GM23338 (cell line): ENCODE measurements at regions not wholly inside any gene's neighbourhood (a gene's known extent, or its start where the extent isn't known, plus 50 kb on each side); places are given as distances from the start of the nearest gene placed in this dataset.

Source experiments
- ATAC-seq: fragments of 200-7000 bp; cut with Tn5 transposase; 3 replicates; pipeline ENCODE4 v1.9.1; 2020
- DNase-seq: peaks from one replicate; pipeline ENCODE4 v3.0.0-alpha.2; 2015; ENCODE audit warnings: low spot score
- H2AFZ ChIP-seq: fragments of 200-600 bp; sonication (generic); 2 replicates; pipeline ENCODE4 v1.8.0; 2016; ENCODE audit warnings: antibody characterized with exemption, mild to moderate bottlenecking, moderate library complexity
- H3F3A ChIP-seq: fragments of 200-600 bp; sonication (generic); replicated peaks from 2 replicates; pipeline ENCODE4 v1.8.0; 2017; ENCODE audit warnings: antibody characterized with exemption, mixed run types, low read depth
- H3K27ac ChIP-seq: fragments of 200-600 bp; sonication (generic); 2 replicates; pipeline ENCODE4 v1.6.1; 2016; ENCODE audit warnings: low read depth
- H3K27me3 ChIP-seq: fragments of 200-600 bp; sonication (generic); 2 replicates; pipeline ENCODE4 v1.8.0; 2016; ENCODE audit warnings: mild to moderate bottlenecking, mixed run types, moderate library complexity; ENCODE audit not compliant: insufficient read depth
- H3K36me3 ChIP-seq: fragments of 200-600 bp; sonication (generic); 2 replicates; pipeline ENCODE4 v1.8.0; 2016; ENCODE audit warnings: mild to moderate bottlenecking; ENCODE audit not compliant: insufficient read depth
- H3K4me1 ChIP-seq: fragments of 200-600 bp; sonication (generic); 2 replicates; pipeline ENCODE4 v1.8.0; 2016; ENCODE audit warnings: mild to moderate bottlenecking, moderate library complexity; ENCODE audit not compliant: insufficient read depth
- H3K4me2 ChIP-seq: fragments of 200-600 bp; sonication (generic); 2 replicates; pipeline ENCODE4 v1.7.1; 2017; ENCODE audit warnings: mixed run types
- H3K4me3 ChIP-seq: fragments of 200-600 bp; sonication (generic); 2 replicates; pipeline ENCODE4 v1.6.1; 2016; ENCODE audit warnings: mixed run types
- H3K79me2 ChIP-seq: fragments of 200-600 bp; sonication (generic); replicated peaks from 2 replicates; pipeline ENCODE4 v1.8.0; 2017; ENCODE audit warnings: mild to moderate bottlenecking; ENCODE audit not compliant: insufficient read depth
- H3K9me2 ChIP-seq: fragments of 200-600 bp; sonication (generic); 2 replicates; pipeline ENCODE4 v1.8.0; 2017; ENCODE audit not compliant: insufficient read depth
- H4K20me1 ChIP-seq: fragments of 200-600 bp; sonication (generic); replicated peaks from 2 replicates; pipeline ENCODE4 v1.8.0; 2017; ENCODE audit warnings: mild to moderate bottlenecking; ENCODE audit not compliant: insufficient read depth
- H3K27ac Mint-ChIP-seq: 2 replicates; pipeline ENCODE4 v1.8.0; 2020; ENCODE audit warnings: inconsistent platforms, mild to moderate bottlenecking, moderate library complexity, mixed read lengths
- H3K27me3 Mint-ChIP-seq: 3 replicates; pipeline ENCODE4 v1.8.0; 2022; ENCODE audit warnings: low read depth, mild to moderate bottlenecking, moderate library complexity, mixed read lengths, inconsistent platforms; ENCODE audit not compliant: insufficient read depth, poor library complexity
- H3K36me3 Mint-ChIP-seq: 3 replicates; pipeline ENCODE4 v1.8.0; 2021; ENCODE audit warnings: low read depth, mild to moderate bottlenecking, inconsistent platforms, moderate library complexity, mixed read lengths
- H3K4me1 Mint-ChIP-seq: 3 replicates; pipeline ENCODE4 v1.8.0; 2020; ENCODE audit warnings: mild to moderate bottlenecking, inconsistent platforms, mixed read lengths
- H3K4me3 Mint-ChIP-seq: 3 replicates; pipeline ENCODE4 v1.8.0; 2021; ENCODE audit warnings: moderate library complexity, mild to moderate bottlenecking, inconsistent platforms, mixed read lengths
- H3K9me3 Mint-ChIP-seq: 3 replicates; pipeline ENCODE4 v1.8.0; 2020; ENCODE audit warnings: moderate library complexity, mild to moderate bottlenecking, inconsistent platforms, mixed read lengths
- CREB1 ChIP-seq: fragments of 250-450 bp; sonication (Bioruptor Pico); IDR thresholded peaks from 2 replicates; pipeline ENCODE4 v1.5.0; 2020; ENCODE audit warnings: low read depth, mild to moderate bottlenecking, moderate library complexity
- CTCF ChIP-seq, 2 experiments: fragments of 200-600 bp in 1 of 2; sonication (generic) in 1 of 2; conservative IDR thresholded peaks; 2 replicates each; pipeline versions ENCODE4 v1.5.1 to v1.6.1; 2016 to 2017; ENCODE audit warnings: antibody characterized with exemption in 2 of 2, low read depth in 2 of 2, mild to moderate bottlenecking in 2 of 2, moderate library complexity in 1 of 2
- ETS1 ChIP-seq: IDR thresholded peaks from 2 replicates; pipeline ENCODE4 v1.6.1; 2016; ENCODE audit warnings: antibody characterized with exemption
- EZH2 ChIP-seq: fragments of 200-600 bp; sonication (generic); IDR thresholded peaks from one replicate; pipeline ENCODE4 v1.8.0; 2017; ENCODE audit warnings: antibody characterized with exemption, mild to moderate bottlenecking, low read depth; ENCODE audit not compliant: unreplicated experiment
- EZH2phosphoT487 ChIP-seq: fragments of 200-600 bp; sonication (generic); IDR thresholded peaks from one replicate; pipeline ENCODE4 v1.8.1; 2018; ENCODE audit warnings: antibody characterized with exemption; ENCODE audit not compliant: unreplicated experiment
- JUNB ChIP-seq: IDR thresholded peaks from one replicate; pipeline ENCODE4 v1.6.1; 2016; ENCODE audit warnings: antibody characterized with exemption; ENCODE audit not compliant: unreplicated experiment
- NANOG ChIP-seq: IDR thresholded peaks from 2 replicates; pipeline ENCODE4 v1.6.1; 2016; ENCODE audit warnings: antibody characterized with exemption, borderline replicate concordance
- POLR2AphosphoS5 ChIP-seq: IDR thresholded peaks from 2 replicates; pipeline ENCODE4 v1.6.1; 2016; ENCODE audit warnings: antibody characterized with exemption, low read depth
- REST ChIP-seq: IDR thresholded peaks from one replicate; pipeline ENCODE4 v1.6.1; 2018; ENCODE audit warnings: antibody characterized with exemption; ENCODE audit not compliant: unreplicated experiment
- STAT1 ChIP-seq: IDR thresholded peaks from one replicate; pipeline ENCODE4 v1.6.1; 2016; ENCODE audit warnings: antibody characterized with exemption; ENCODE audit not compliant: unreplicated experiment
- ZNF114 ChIP-seq: fragments of 250-450 bp; sonication (Bioruptor Pico); IDR thresholded peaks from 2 replicates; pipeline ENCODE4 v1.5.0; 2020; ENCODE audit warnings: mild to moderate bottlenecking, moderate library complexity
- ZNF331 ChIP-seq: fragments of 250-450 bp; sonication (Bioruptor Pico); IDR thresholded peaks from 2 replicates; pipeline ENCODE4 v1.5.0; 2020; ENCODE audit warnings: low read depth, mild to moderate bottlenecking, moderate library complexity
- ZNF462 ChIP-seq: fragments of 250-450 bp; sonication (Bioruptor Pico); IDR thresholded peaks from 2 replicates; pipeline ENCODE4 v1.5.0; 2020; ENCODE audit warnings: mild to moderate bottlenecking, moderate library complexity

- TF ChIP-seq CTCF (conservative IDR thresholded peaks at IDR 0.05; ENCODE audit: low read depth in 2 of 2) (no peak), CREB1 (CRISPR knock-in tag) (no peak), ZNF331 (CRISPR knock-in tag) (no peak), ETS1 (no peak), STAT1 (no peak), EZH2phosphoT487 (no peak), POLR2AphosphoS5 (no peak)
Measured at GRCh38 chr13:47000165-47000564, 103.3 kb upstream of the HTR2A start (continued).

- Histone ChIP-seq H3K4me3 (no peak overlapping the region), H3K4me1 (no peaks in the 10 kb centered on the region), H2AFZ (no peak overlapping the region), H3K9me2 (peaks cover 17% of the 10 kb centered on the region), H3F3A (no peaks in the 10 kb centered on the region), H3K36me3 (no peaks in the 10 kb centered on the region), H3K27me3 (no peaks in the 10 kb centered on the region), H3K4me2 (no peak overlapping the region), H3K27ac (no peak overlapping the region), H3K79me2 (no peaks in the 10 kb centered on the region), H4K20me1 (no peaks in the 10 kb centered on the region)
- DNase-seq (no peak), ATAC-seq (no peak)
- Mint-ChIP-seq H3K36me3 (no peaks in the 10 kb centered on the region), H3K4me1 (no peaks in the 10 kb centered on the region), H3K9me3 (no peaks in the 10 kb centered on the region; the same call in 2 of the 3 replicates), H3K4me3 (no peak overlapping the region), H3K27me3 (no peaks in the 10 kb centered on the region), H3K27ac (no peak overlapping the region)
- TF ChIP-seq CREB1 (CRISPR knock-in tag) (no peak), ZNF114 (CRISPR knock-in tag) (no peak), NANOG (no peak), JUNB (no peak), EZH2 (no peak), ZNF462 (CRISPR knock-in tag) (no peak), REST (no peak), ZNF331 (CRISPR knock-in tag) (no peak)
Measured at GRCh38 chr13:46996316-46997030, 99.6 kb upstream of the HTR2A start.
